ENCODE measurements at regions not wholly inside any gene's neighbourhood (a gene's known extent, or its start where the extent isn't known, plus 50 kb on each side); places are given as distances from the start of the nearest gene placed in this dataset.

DNA sequence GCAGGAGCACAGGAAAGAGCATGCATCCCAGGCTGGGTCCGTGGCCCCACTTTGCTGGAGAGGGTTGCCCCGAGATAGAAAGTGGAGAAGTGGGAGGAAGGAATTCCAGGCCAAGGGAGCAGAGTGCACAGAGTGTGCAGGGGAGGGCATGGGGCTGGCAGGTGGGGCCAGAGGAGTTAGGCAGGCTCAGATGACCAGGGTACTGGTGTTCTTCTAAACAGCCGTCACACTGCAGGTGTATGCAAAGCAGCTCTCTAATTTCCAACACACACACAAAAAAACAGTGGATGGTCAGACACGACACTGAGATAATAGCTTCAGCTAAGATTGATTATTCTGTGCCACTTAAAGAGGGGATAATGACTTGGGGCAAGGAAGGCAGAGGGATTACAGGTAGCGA, 212.2 kb downstream of the MTRR start:
- Histone ChIP-seq H3K27ac (ENCODE audit: low read depth, low read length) (no peak overlapping the region), H3K27me3 (ENCODE audit: control insufficient read depth, insufficient read depth, low read length) (no peaks in the 10 kb centered on the region), H3K4me1 (ENCODE audit: control insufficient read depth, insufficient read depth, low read length) (no peaks in the 10 kb centered on the region), H3K9me3 (ENCODE audit: control insufficient read depth, insufficient read depth, low read length) (no peaks in the 10 kb centered on the region), H3K36me3 (ENCODE audit: control insufficient read depth, insufficient read depth, low read length) (no peaks in the 10 kb centered on the region), H3K4me3 (ENCODE audit: low read depth, low read length) (no peak overlapping the region), H3K9ac (ENCODE audit: low read depth, low read length) (no peak overlapping the region)

DNA sequence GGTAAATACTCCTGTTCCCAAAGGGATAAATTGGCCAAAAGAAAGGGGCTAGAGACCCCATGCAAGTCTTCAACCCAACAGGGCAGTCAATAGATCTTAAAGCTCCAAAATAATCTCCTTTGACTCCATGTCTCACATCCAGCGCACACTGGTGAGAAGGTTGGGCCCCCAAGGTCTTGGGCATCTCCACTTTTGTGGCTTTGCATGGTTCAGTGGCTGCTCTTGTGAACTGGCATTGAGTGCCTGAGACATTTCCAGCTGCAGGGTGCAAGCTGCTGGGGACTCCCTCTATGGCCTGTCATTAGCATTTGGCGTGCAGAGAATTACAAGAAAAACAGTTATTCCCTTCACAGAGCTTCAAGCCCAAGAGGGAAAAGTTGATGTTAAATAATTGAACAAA, 224.7 kb downstream of the MTRR start:
- Histone ChIP-seq H3K9ac (ENCODE audit: low read depth, low read length) (no peak overlapping the region), H3K36me3 (ENCODE audit: control insufficient read depth, insufficient read depth, low read length) (no peaks in the 10 kb centered on the region), H3K27ac (ENCODE audit: low read depth, low read length) (no peak overlapping the region), H3K4me1 (ENCODE audit: control insufficient read depth, insufficient read depth, low read length) (no peaks in the 10 kb centered on the region), H3K4me3 (ENCODE audit: low read depth, low read length) (no peak overlapping the region), H3K9me3 (ENCODE audit: control insufficient read depth, insufficient read depth, low read length) (no peaks in the 10 kb centered on the region), H3K27me3 (ENCODE audit: control insufficient read depth, insufficient read depth, low read length) (no peaks in the 10 kb centered on the region)

DNA sequence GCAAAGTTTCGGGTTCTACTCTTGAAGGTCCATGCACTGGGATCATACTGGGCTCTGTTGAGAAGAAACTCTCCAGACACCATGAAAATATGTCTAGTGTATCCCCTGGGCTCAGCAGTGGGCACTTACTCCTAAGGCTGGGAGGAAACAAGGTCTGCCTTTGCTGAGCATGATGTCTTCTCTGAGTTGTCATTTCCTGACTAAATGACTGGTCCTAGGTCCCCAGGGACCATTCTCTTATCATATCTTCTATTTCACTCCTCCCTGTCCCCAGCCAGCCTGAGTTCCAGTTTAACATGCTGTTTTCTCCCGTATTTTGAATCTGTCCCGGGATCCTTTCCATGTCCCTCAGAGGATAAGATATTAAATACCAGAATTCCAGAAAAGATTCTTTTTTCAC, 225.4 kb downstream of the MTRR start:
- Histone ChIP-seq H3K9ac (ENCODE audit: low read depth, low read length) (no peak overlapping the region), H3K36me3 (ENCODE audit: control insufficient read depth, insufficient read depth, low read length) (no peaks in the 10 kb centered on the region), H3K9me3 (ENCODE audit: control insufficient read depth, insufficient read depth, low read length) (no peaks in the 10 kb centered on the region), H3K4me1 (ENCODE audit: control insufficient read depth, insufficient read depth, low read length) (no peaks in the 10 kb centered on the region), H3K4me3 (ENCODE audit: low read depth, low read length) (no peak overlapping the region), H3K27ac (ENCODE audit: low read depth, low read length) (no peak overlapping the region), H3K27me3 (ENCODE audit: control insufficient read depth, insufficient read depth, low read length) (no peaks in the 10 kb centered on the region)

DNA sequence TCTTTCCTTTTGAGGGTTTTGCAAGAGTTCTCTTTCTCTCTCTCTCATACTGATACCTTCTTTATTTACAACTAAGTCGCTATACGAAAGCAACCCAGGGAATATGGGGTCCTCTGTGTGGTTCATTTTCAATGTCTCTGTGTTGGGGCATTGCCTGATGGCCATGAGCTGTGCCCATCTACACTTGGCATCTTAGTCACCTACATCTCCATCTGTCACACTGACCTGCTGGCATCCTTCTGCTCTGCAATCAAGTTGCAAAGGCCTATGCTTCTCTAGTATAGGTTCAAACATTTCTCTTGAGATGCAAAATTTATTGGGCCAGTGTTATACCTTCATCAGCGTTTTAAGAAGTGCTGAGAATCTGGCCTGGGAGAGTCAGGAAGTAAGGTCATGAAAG, 228.2 kb downstream of the MTRR start:
- Histone ChIP-seq H3K4me3 (ENCODE audit: low read depth, low read length) (no peak overlapping the region), H3K27me3 (ENCODE audit: control insufficient read depth, insufficient read depth, low read length) (no peaks in the 10 kb centered on the region), H3K9ac (ENCODE audit: low read depth, low read length) (no peak overlapping the region), H3K36me3 (ENCODE audit: control insufficient read depth, insufficient read depth, low read length) (no peaks in the 10 kb centered on the region), H3K4me1 (ENCODE audit: control insufficient read depth, insufficient read depth, low read length) (no peaks in the 10 kb centered on the region), H3K27ac (ENCODE audit: low read depth, low read length) (no peak overlapping the region), H3K9me3 (ENCODE audit: control insufficient read depth, insufficient read depth, low read length) (no peaks in the 10 kb centered on the region)

DNA sequence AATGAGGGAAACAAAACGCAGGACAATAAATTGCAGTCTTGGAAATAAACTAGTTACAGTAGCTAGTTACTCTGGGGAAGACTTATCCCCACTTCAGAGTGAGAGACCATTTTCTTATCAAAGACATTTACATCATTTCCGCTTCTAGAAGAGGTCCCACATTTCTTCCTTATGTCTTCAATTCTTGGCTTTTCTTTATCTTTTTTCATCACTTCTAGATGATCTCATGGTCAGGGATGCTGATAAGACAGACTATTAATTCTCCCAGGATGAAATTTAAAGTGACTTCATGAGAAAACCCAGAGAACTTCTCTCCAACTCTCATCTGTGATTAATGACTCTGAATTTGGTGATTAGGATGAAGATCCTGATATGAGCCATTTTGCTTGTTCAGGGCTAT, 229.1 kb downstream of the MTRR start:
- H3K27ac ChIP-seq (ENCODE audit: low read depth, low read length): no peak overlapping the region
- H3K36me3 ChIP-seq (ENCODE audit: control insufficient read depth, insufficient read depth, low read length): no peaks in the 10 kb centered on the region
- no peaks in the 10 kb centered on the region for H3K27me3 ChIP-seq (ENCODE audit: control insufficient read depth, insufficient read depth, low read length)
- no peak overlapping the region for H3K4me3 ChIP-seq (ENCODE audit: low read depth, low read length)
- H3K9me3 ChIP-seq (ENCODE audit: control insufficient read depth, insufficient read depth, low read length): no peaks in the 10 kb centered on the region
- no peaks in the 10 kb centered on the region for H3K4me1 ChIP-seq (ENCODE audit: control insufficient read depth, insufficient read depth, low read length)
- no peak overlapping the region for H3K9ac ChIP-seq (ENCODE audit: low read depth, low read length)

DNA sequence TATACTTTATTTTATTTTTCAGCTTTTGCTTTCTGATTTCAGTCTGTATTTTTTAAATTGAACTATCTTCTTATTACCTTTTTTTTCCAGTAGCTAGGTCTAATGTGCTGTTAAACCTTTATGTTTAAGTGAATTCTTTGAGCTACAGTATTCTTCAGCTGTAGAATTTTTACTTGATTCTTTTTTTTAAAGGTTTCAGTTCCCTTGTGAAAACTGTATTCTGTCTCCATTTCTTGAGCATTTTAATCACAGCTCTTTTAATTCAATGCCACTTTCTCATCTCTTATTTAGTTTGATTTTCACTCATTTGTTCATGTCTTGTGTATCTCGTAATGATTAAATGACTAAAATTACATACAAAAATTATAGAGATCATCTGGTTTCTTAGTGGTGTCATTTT, 233.8 kb downstream of the MTRR start:
- no peaks in the 10 kb centered on the region for H3K36me3 ChIP-seq (ENCODE audit: control insufficient read depth, insufficient read depth, low read length)
- H3K9ac ChIP-seq (ENCODE audit: low read depth, low read length): 0 out of 2 replicates have a peak overlapping the region, but pooled peaks have one; percentile 25
- H3K9me3 ChIP-seq (ENCODE audit: control insufficient read depth, insufficient read depth, low read length): no peaks in the 10 kb centered on the region
- no peaks in the 10 kb centered on the region for H3K4me1 ChIP-seq (ENCODE audit: control insufficient read depth, insufficient read depth, low read length)
- no peak overlapping the region for H3K27ac ChIP-seq (ENCODE audit: low read depth, low read length)
- H3K4me3 ChIP-seq (ENCODE audit: low read depth, low read length): no peak overlapping the region
- no peaks in the 10 kb centered on the region for H3K27me3 ChIP-seq (ENCODE audit: control insufficient read depth, insufficient read depth, low read length)

DNA sequence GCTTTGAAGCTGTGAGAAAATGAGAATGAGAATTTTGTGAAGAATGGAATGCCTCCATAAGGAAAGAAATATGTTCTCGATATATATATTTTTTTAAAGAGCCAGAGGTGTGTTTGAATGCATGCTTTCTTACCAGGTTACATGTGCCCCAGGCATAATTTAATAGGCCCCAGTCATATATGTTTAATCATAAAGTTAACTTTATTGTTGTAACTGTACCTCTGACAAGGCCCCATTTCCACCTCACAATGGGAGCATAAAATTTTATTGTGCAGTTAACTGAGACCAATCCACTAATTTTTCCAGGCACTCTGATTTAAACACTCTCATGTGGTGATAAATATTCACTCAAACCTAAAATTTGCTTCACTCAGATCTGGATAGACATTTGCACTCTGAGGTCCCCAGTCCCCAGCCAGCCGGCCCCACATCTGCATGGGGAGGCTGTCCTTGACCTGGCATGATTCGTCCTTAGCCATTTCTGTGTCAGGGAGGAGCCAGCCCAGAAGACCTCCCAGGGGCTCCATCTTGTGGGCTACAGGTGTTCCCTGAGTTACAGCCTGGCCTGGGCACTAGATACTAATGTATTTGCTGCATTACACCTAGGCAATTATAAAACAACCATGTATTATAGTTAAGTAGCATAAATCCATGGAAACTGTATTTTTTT, 245.8 kb downstream of the MTRR start:
- no peaks in the 10 kb centered on the region for H3K9me3 ChIP-seq (ENCODE audit: control insufficient read depth, insufficient read depth, low read length)
- H3K9ac ChIP-seq (ENCODE audit: low read depth, low read length): no peak overlapping the region
- H3K36me3 ChIP-seq (ENCODE audit: control insufficient read depth, insufficient read depth, low read length): no peaks in the 10 kb centered on the region
- no peaks in the 10 kb centered on the region for H3K4me1 ChIP-seq (ENCODE audit: control insufficient read depth, insufficient read depth, low read length)
- no peaks in the 10 kb centered on the region for H3K27me3 ChIP-seq (ENCODE audit: control insufficient read depth, insufficient read depth, low read length)
- H3K27ac ChIP-seq (ENCODE audit: low read depth, low read length): no peak overlapping the region
- no peak overlapping the region for H3K4me3 ChIP-seq (ENCODE audit: low read depth, low read length)

DNA sequence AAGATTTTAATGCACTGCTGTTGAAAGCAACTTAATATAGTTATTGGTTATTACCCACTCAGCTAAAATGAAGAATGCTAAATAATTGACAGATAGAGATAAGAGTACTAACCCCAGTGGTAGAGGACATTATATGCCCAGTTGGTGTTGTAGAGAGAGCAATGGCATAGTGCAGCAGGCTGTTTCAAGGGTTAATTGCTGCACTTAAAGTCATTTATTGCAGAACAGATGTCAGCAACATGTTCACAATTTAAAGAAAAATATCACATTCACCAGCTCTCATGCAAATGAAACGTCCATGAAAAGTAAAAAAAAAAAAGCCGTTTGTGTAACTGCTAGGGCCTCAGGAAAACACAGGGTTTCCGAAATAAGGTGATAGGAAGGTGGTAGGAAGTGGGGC, 254.6 kb downstream of the MTRR start:
- H3K4me3 ChIP-seq (ENCODE audit: low read depth, low read length): no peak overlapping the region
- no peak overlapping the region for H3K9ac ChIP-seq (ENCODE audit: low read depth, low read length)
- no peak overlapping the region for H3K27ac ChIP-seq (ENCODE audit: low read depth, low read length)
- no peaks in the 10 kb centered on the region for H3K9me3 ChIP-seq (ENCODE audit: control insufficient read depth, insufficient read depth, low read length)
- H3K4me1 ChIP-seq (ENCODE audit: control insufficient read depth, insufficient read depth, low read length): no peaks in the 10 kb centered on the region
- no peaks in the 10 kb centered on the region for H3K27me3 ChIP-seq (ENCODE audit: control insufficient read depth, insufficient read depth, low read length)
- no peaks in the 10 kb centered on the region for H3K36me3 ChIP-seq (ENCODE audit: control insufficient read depth, insufficient read depth, low read length)

DNA sequence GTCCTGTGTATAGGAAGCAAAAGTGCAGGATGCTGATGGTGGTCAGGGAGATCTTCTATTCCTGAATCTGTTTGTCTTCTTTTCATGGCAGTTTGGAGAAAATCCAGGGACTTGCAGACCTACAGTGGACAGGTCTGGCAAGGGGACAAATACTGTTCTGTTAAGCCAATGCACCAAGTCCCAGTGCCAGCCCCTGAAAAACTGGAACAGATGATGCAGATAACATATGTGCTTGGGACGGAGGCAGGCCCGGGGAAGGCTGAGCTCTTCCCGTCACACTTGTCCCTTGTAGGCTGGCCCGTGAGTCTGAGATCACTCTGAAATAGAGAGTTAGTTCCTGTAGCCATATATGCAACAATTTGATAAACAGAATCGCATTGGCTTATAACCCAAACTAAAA, 265.7 kb downstream of the MTRR start:
- H3K9me3 ChIP-seq (ENCODE audit: control insufficient read depth, insufficient read depth, low read length): no peaks in the 10 kb centered on the region
- no peaks in the 10 kb centered on the region for H3K36me3 ChIP-seq (ENCODE audit: control insufficient read depth, insufficient read depth, low read length)
- H3K9ac ChIP-seq (ENCODE audit: low read depth, low read length): no peak overlapping the region

DNA sequence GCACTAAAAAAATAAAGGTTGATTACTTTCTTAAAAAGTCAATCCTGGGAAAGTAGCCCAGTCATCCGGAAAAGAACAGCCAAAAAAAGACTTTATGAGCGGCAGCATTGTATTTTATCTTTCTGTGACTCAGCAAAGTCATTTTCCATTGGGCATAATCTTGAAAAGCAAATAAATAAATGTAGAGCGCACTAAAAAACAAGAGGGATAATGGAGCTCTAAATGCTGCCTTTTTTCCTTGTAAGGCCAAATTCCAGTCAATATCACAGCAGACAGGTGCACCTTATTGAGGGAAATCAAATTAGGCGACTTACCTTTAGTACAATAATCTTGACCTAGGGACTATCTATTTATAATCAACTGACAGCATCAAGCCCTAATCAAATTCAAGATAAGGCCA, 266.8 kb downstream of the MTRR start:
- Histone ChIP-seq H3K4me3 (ENCODE audit: low read depth, low read length) (no peak overlapping the region), H3K27me3 (ENCODE audit: control insufficient read depth, insufficient read depth, low read length) (no peaks in the 10 kb centered on the region), H3K36me3 (ENCODE audit: control insufficient read depth, insufficient read depth, low read length) (no peaks in the 10 kb centered on the region), H3K9me3 (ENCODE audit: control insufficient read depth, insufficient read depth, low read length) (no peaks in the 10 kb centered on the region), H3K27ac (ENCODE audit: low read depth, low read length) (no peak overlapping the region), H3K4me1 (ENCODE audit: control insufficient read depth, insufficient read depth, low read length) (no peaks in the 10 kb centered on the region), H3K9ac (ENCODE audit: low read depth, low read length) (no peak overlapping the region)

More for the DNA sequence above, 265.7 kb downstream of the MTRR start:
- H3K27me3 ChIP-seq (ENCODE audit: control insufficient read depth, insufficient read depth, low read length): no peaks in the 10 kb centered on the region
- H3K4me3 ChIP-seq (ENCODE audit: low read depth, low read length): no peak overlapping the region
- no peak overlapping the region for H3K27ac ChIP-seq (ENCODE audit: low read depth, low read length)
- no peaks in the 10 kb centered on the region for H3K4me1 ChIP-seq (ENCODE audit: control insufficient read depth, insufficient read depth, low read length)

DNA sequence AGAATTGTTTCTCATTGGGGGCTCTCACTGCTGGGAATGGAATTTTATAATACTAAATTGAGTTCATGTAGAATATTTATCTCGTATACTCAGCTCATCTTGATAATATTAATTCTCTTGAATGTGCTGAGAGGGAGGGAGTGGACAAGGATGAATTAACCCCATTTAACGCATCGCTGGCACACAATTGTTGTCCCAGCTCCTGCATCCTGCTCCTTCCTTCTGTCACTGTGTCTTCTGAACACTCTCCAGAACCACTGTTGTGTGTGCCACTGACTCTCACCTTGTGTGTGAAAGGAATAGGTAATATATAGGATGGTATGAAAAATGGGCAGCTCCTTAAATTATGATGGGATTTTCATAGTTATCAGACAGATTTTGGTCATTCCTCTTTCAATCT, 267.3 kb downstream of the MTRR start:
- Histone ChIP-seq H3K36me3 (ENCODE audit: control insufficient read depth, insufficient read depth, low read length) (no peaks in the 10 kb centered on the region), H3K9me3 (ENCODE audit: control insufficient read depth, insufficient read depth, low read length) (no peaks in the 10 kb centered on the region), H3K27ac (ENCODE audit: low read depth, low read length) (no peak overlapping the region), H3K4me3 (ENCODE audit: low read depth, low read length) (no peak overlapping the region), H3K27me3 (ENCODE audit: control insufficient read depth, insufficient read depth, low read length) (no peaks in the 10 kb centered on the region), H3K9ac (ENCODE audit: low read depth, low read length) (no peak overlapping the region), H3K4me1 (ENCODE audit: control insufficient read depth, insufficient read depth, low read length) (no peaks in the 10 kb centered on the region)
